Iris pigment epithelial cell (primary cell): ENCODE measurements at regions not wholly inside any gene's neighbourhood (a gene's known extent, or its start where the extent isn't known, plus 50 kb on each side); places are given as distances from the start of the nearest gene placed in this dataset.

Source experiments
- DNase-seq: peaks from one replicate; pipeline ENCODE4 v3.0.0-alpha.2; 2011; ENCODE audit warnings: low read depth

DNA sequence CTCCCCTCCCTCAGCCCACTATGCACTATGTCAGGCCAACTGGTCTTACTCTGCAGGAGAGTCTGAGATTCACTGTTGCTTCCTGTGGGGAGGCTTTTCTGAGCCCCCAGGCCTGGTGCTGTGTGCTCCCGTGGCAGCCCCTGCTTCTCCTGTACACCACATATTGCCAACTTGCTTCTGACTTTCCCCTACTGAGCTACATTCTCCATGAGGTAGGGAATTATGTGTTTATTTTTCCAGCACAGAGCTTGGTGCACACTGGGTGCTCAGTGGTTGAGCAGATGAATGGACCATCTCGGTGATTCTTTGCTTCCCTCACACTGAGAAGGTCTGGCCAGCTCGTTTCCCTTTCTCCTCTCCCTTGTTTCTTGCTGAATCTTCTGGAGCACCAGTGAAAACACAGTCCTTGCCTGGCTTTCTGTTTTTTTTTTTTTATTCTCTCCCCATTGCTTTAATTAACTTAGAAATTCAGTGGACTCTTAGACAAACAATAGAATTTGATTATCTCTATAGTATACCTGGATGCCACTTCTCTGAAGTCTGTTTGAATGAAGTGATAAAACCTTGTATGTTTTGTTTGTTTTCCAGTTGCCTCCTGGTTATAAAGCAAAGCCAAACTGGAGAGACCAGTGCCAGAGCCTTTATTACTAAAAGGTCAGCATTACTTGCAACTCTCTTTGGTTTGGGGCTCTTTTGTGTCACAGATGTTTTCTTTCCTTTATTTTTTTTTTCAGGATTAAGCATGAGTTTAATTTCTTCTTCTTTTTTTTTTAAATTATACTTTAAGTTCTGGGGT, 50.3 kb upstream of the CNIH3 start:
- no peak for DNase-seq
